ES-I3 (cell line): ENCODE measurements at regions not wholly inside any gene's neighbourhood (a gene's known extent, or its start where the extent isn't known, plus 50 kb on each side); places are given as distances from the start of the nearest gene placed in this dataset.

Experiments used
- H3K36me3 ChIP-seq: 2 replicates; pipeline ENCODE4 v1.6.1; 2013; ENCODE audit warnings: mild to moderate bottlenecking, low read length, control low read depth, moderate library complexity; ENCODE audit not compliant: insufficient read depth
- H3K4me1 ChIP-seq: 2 replicates; pipeline ENCODE4 v1.6.1; 2013; ENCODE audit warnings: mild to moderate bottlenecking, control low read depth, low read length; ENCODE audit not compliant: insufficient read depth
- H3K9ac ChIP-seq: 2 replicates; pipeline ENCODE4 v1.6.1; 2013; ENCODE audit warnings: low read depth, mild to moderate bottlenecking, low read length, moderate library complexity
- H3K9me3 ChIP-seq: 2 replicates; pipeline ENCODE4 v1.6.1; 2013; ENCODE audit warnings: mild to moderate bottlenecking, low read length, moderate library complexity; ENCODE audit not compliant: control insufficient read depth, insufficient read depth

GRCh38 chr13:84430446-84430845 lies 548.2 kb upstream of the SLITRK1 start:
- Histone ChIP-seq H3K9ac (no peak overlapping the region), H3K4me1 (peaks cover 5% of the 10 kb centered on the region; the same call in 1 of the 2 replicates), H3K9me3 (no peaks in the 10 kb centered on the region), H3K36me3 (no peaks in the 10 kb centered on the region)

- no peaks in the 10 kb centered on the region for H3K9me3 ChIP-seq
- H3K9ac ChIP-seq, result no peak overlapping the region
- H3K4me1 ChIP-seq, result peaks cover 5% of the 10 kb centered on the region; the same call in 1 of the 2 replicates
- no peaks in the 10 kb centered on the region for H3K36me3 ChIP-seq
Observed at GRCh38 chr13:84430015-84430414, 547.7 kb upstream of the SLITRK1 start.

- H3K36me3 ChIP-seq, result no peaks in the 10 kb centered on the region
- H3K9ac ChIP-seq, result no peak overlapping the region
- no peaks in the 10 kb centered on the region for H3K4me1 ChIP-seq
- H3K9me3 ChIP-seq, result no peaks in the 10 kb centered on the region; the same call in 1 of the 2 replicates
Observed at GRCh38 chr13:84418041-84418440, 535.8 kb upstream of the SLITRK1 start.

DNA sequence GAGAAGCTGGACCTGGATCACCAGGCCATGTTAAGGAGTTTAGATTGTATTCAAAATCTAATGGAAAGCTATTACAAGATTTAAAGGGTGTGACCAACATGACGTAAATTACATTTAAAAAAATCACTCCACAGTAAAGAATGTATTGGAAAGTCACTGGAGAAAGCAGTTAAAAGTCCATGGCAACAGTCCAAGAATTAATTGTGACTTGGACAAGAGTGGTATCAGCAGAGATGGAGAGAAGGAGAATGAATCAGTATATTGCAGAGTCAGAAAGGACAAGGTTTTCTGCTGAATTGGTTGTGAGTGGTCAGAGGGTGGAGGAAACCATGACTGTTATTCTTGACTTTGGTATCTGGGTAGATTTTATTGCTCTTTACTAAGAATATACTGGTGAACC lies 535.1 kb upstream of the SLITRK1 start:
- Histone ChIP-seq H3K9ac (no peak overlapping the region), H3K9me3 (no peaks in the 10 kb centered on the region; the same call in 1 of the 2 replicates), H3K4me1 (no peaks in the 10 kb centered on the region), H3K36me3 (no peaks in the 10 kb centered on the region)

- Histone ChIP-seq H3K9ac (no peak overlapping the region), H3K4me1 (no peaks in the 10 kb centered on the region), H3K36me3 (no peaks in the 10 kb centered on the region), H3K9me3 (no peaks in the 10 kb centered on the region; the same call in 1 of the 2 replicates)
Observed at GRCh38 chr13:84413016-84413415, 530.7 kb upstream of the SLITRK1 start.

DNA sequence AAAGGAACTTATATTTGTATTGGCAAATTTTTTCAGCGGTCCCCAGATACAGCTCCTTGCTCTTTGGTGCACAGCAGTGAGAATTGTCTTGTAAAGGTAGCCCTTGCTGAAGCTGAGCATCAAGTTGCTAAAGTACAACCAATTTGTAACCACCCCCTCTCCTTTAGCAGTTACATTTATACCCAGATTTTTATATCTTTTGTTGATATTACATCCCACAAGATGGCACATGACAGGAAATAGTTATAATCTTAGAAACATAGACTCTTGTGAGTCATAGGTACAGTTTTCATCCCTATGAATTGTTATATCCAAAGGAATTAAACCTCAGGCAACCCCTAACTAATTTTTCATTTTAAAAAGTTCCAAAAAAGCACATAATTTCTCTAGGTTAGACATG lies 523.0 kb upstream of the SLITRK1 start:
- no peaks in the 10 kb centered on the region for H3K4me1 ChIP-seq

GRCh38 chr13:84400706-84401105 lies 518.4 kb upstream of the SLITRK1 start:
- Histone ChIP-seq H3K36me3 (no peaks in the 10 kb centered on the region), H3K9me3 (peaks cover 20% of the 10 kb centered on the region), H3K4me1 (no peaks in the 10 kb centered on the region), H3K9ac (no peak overlapping the region)

More for the DNA sequence above, 523.0 kb upstream of the SLITRK1 start:
- Histone ChIP-seq H3K36me3 (no peaks in the 10 kb centered on the region), H3K9ac (no peak overlapping the region), H3K9me3 (no peaks in the 10 kb centered on the region)

GRCh38 chr13:84399320-84400085 lies 517.2 kb upstream of the SLITRK1 start:
- H3K9me3 ChIP-seq, result peaks cover 20% of the 10 kb centered on the region
- no peaks in the 10 kb centered on the region for H3K36me3 ChIP-seq
- H3K9ac ChIP-seq, result no peak overlapping the region
- no peaks in the 10 kb centered on the region for H3K4me1 ChIP-seq

DNA sequence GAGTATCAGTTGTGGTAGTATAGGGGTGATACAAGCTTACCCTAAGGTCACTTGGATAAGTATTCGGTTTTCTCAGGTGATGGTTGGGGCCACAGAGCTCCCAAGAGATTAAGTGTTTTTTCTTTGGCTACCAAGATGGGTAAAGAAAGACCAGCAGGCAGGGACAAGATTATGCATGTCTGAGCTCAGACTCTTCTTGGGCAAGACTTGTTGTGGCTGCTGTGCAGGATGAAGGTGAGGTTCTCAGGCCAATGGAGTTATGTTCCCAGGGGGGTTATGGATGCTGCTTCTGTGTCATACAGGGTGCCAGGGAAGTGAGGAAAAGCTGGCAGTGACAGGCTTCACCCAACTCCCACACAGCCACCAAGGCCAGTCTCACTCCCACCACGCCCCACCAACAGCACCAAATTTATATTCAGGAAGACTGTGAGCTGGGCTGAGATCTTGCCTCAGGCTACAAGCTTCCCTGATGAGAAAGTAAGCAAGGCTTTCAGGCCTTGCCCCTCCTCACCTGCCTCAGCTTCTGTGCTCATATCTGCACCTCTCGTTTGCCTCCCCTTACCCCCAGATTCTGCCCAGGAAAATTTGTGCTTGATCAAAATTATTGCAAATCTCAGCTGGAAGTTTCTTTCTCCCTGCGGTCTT lies 511.8 kb upstream of the SLITRK1 start:
- H3K9me3 ChIP-seq, result peaks cover 12% of the 10 kb centered on the region
- H3K4me1 ChIP-seq, result no peaks in the 10 kb centered on the region
- no peaks in the 10 kb centered on the region for H3K36me3 ChIP-seq
- H3K9ac ChIP-seq, result no peak overlapping the region

GRCh38 chr13:84380866-84381265 lies 498.6 kb upstream of the SLITRK1 start:
- Histone ChIP-seq H3K9ac (no peak overlapping the region), H3K9me3 (no peaks in the 10 kb centered on the region), H3K36me3 (no peaks in the 10 kb centered on the region), H3K4me1 (no peaks in the 10 kb centered on the region)

GRCh38 chr13:84377106-84377505 lies 494.8 kb upstream of the SLITRK1 start:
- no peaks in the 10 kb centered on the region for H3K9me3 ChIP-seq
- no peaks in the 10 kb centered on the region for H3K4me1 ChIP-seq
- no peaks in the 10 kb centered on the region for H3K36me3 ChIP-seq
- no peak overlapping the region for H3K9ac ChIP-seq

DNA sequence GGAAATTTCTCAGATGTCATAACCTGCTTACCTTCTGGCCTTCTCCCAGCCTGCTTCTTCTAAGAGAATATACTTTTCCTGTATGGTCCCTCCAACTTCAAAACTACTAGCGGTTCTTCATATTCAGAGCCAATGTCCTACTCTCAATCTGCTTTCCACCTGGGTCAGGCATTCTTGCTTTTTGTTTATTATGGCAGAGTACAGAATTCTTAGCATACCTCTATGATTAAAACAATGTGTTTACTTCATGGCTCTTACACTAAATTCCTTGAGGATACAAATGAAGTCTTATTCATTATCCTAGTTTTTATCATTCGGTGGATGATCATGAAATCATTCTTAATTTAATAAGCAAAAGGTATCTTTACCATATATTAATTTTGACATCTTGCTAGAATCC lies 484.2 kb upstream of the SLITRK1 start:
- no peaks in the 10 kb centered on the region for H3K4me1 ChIP-seq
- H3K9me3 ChIP-seq, result no peaks in the 10 kb centered on the region
- H3K36me3 ChIP-seq, result no peaks in the 10 kb centered on the region
- no peak overlapping the region for H3K9ac ChIP-seq

- Histone ChIP-seq H3K9me3 (no peaks in the 10 kb centered on the region), H3K36me3 (no peaks in the 10 kb centered on the region), H3K4me1 (no peaks in the 10 kb centered on the region), H3K9ac (no peak overlapping the region)
Observed at GRCh38 chr13:84362777-84363176, 480.5 kb upstream of the SLITRK1 start.

- Histone ChIP-seq H3K4me1 (no peaks in the 10 kb centered on the region), H3K9me3 (no peaks in the 10 kb centered on the region), H3K9ac (no peak overlapping the region), H3K36me3 (no peaks in the 10 kb centered on the region)
Observed at GRCh38 chr13:84360822-84361221, 478.5 kb upstream of the SLITRK1 start.

- Histone ChIP-seq H3K36me3 (no peaks in the 10 kb centered on the region), H3K9me3 (no peaks in the 10 kb centered on the region)
Observed at GRCh38 chr13:84358601-84359000, 476.3 kb upstream of the SLITRK1 start.

More at GRCh38 chr13:84358601-84359000, 476.3 kb upstream of the SLITRK1 start:
- Histone ChIP-seq H3K9ac (no peak overlapping the region), H3K4me1 (no peaks in the 10 kb centered on the region)
